Type B pancreatic cell (in vitro differentiated cells): ENCODE measurements at regions not wholly inside any gene's neighbourhood (a gene's known extent, or its start where the extent isn't known, plus 50 kb on each side); places are given as distances from the start of the nearest gene placed in this dataset.

Experiments used
- DNase-seq: peaks from one replicate; pipeline ENCODE4 v3.0.0; 2021; ENCODE audit warnings: mixed read lengths; ENCODE audit not compliant: unreplicated experiment; ENCODE audit errors: extremely low spot score
- H3K27ac Mint-ChIP-seq: 2 replicates; pipeline ENCODE4 v1.8.0; 2021; ENCODE audit warnings: mild to moderate bottlenecking, mixed read lengths
- H3K27me3 Mint-ChIP-seq: 2 replicates; pipeline ENCODE4 v1.8.0; 2021; ENCODE audit warnings: mixed read lengths
- H3K36me3 Mint-ChIP-seq: 2 replicates; pipeline ENCODE4 v1.8.0; 2021; ENCODE audit warnings: mixed read lengths
- H3K4me1 Mint-ChIP-seq: one replicate; pipeline ENCODE4 v1.8.0; 2021; ENCODE audit warnings: mixed read lengths; ENCODE audit not compliant: unreplicated experiment
- H3K4me3 Mint-ChIP-seq: 2 replicates; pipeline ENCODE4 v1.8.0; 2021; ENCODE audit warnings: mild to moderate bottlenecking, mixed read lengths
- H3K9me3 Mint-ChIP-seq: 2 replicates; pipeline ENCODE4 v1.8.0; 2021; ENCODE audit warnings: mixed read lengths
- CTCF ChIP-seq: fragments of 200-600 bp; sonication (generic); conservative IDR thresholded peaks from 2 replicates; pipeline ENCODE4 v1.5.0; 2021; ENCODE audit warnings: antibody characterized with exemption, mild to moderate bottlenecking

- Mint-ChIP-seq H3K4me3 (no peak overlapping the region), H3K36me3 (no peaks in the 10 kb centered on the region), H3K27me3 (peaks cover 6% of the 10 kb centered on the region), H3K9me3 (peaks cover 6% of the 10 kb centered on the region), H3K4me1 (peaks cover 19% of the 10 kb centered on the region), H3K27ac (no peak overlapping the region)
- TF ChIP-seq CTCF: no peak
- no peak for DNase-seq
These were observed 316.4 kb upstream of the SORL1-AS1 start for GRCh38 chr11:121769191-121769590.

GRCh38 chr11:121767433-121767832 lies 314.7 kb upstream of the SORL1-AS1 start:
- Mint-ChIP-seq H3K4me3 (no peak overlapping the region), H3K27ac (no peak overlapping the region), H3K27me3 (peaks cover 6% of the 10 kb centered on the region), H3K9me3 (peaks cover 6% of the 10 kb centered on the region), H3K36me3 (no peaks in the 10 kb centered on the region), H3K4me1 (peaks cover 33% of the 10 kb centered on the region)
- no peak for TF ChIP-seq CTCF
- no peak for DNase-seq

GRCh38 chr11:121766991-121767390 lies 314.2 kb upstream of the SORL1-AS1 start:
- Mint-ChIP-seq H3K4me3 (no peak overlapping the region), H3K36me3 (no peaks in the 10 kb centered on the region), H3K4me1 (peaks cover 33% of the 10 kb centered on the region), H3K27ac (no peak overlapping the region), H3K27me3 (peaks cover 6% of the 10 kb centered on the region), H3K9me3 (peaks cover 6% of the 10 kb centered on the region)
- no peak for TF ChIP-seq CTCF
- DNase-seq: no peak

- no peaks in the 10 kb centered on the region for H3K36me3 Mint-ChIP-seq
- no peak for DNase-seq
- peaks cover 6% of the 10 kb centered on the region for H3K27me3 Mint-ChIP-seq
- peaks cover 27% of the 10 kb centered on the region for H3K4me1 Mint-ChIP-seq
- no peak overlapping the region for H3K4me3 Mint-ChIP-seq
- no peak for TF ChIP-seq CTCF
- H3K27ac Mint-ChIP-seq: no peak overlapping the region
- H3K9me3 Mint-ChIP-seq: peaks cover under 1% of the 10 kb centered on the region
These were observed 313.4 kb upstream of the SORL1-AS1 start for GRCh38 chr11:121766166-121766565.

GRCh38 chr11:121763526-121763925 lies 310.8 kb upstream of the SORL1-AS1 start:
- peaks cover 6% of the 10 kb centered on the region for H3K27me3 Mint-ChIP-seq

More at GRCh38 chr11:121763526-121763925, 310.8 kb upstream of the SORL1-AS1 start:
- DNase-seq: no peak
- no peak for TF ChIP-seq CTCF
- Mint-ChIP-seq H3K4me3 (no peak overlapping the region), H3K9me3 (no peaks in the 10 kb centered on the region), H3K36me3 (no peaks in the 10 kb centered on the region), H3K4me1 (peaks cover 25% of the 10 kb centered on the region), H3K27ac (no peak overlapping the region)
